Right lobe of liver (tissue), 4 donors: ENCODE measurements at regions not wholly inside any gene's neighbourhood (a gene's known extent, or its start where the extent isn't known, plus 50 kb on each side); places are given as distances from the start of the nearest gene placed in this dataset.

Source experiments
- CTCF ChIP-seq, 4 donors: fragments of 200-600 bp in 3 of 4; fragments of 450-650 bp in 1 of 4; IDR thresholded peaks; one replicate each; pipeline versions ENCODE4 v1.5.1 to v1.8.0; 2016 to 2022; ENCODE audit warnings: antibody characterized with exemption in 4 of 4, mild to moderate bottlenecking in 2 of 4
- POLR2A ChIP-seq: fragments of 450-650 bp; IDR thresholded peaks from one replicate; pipeline ENCODE4 v1.6.1; 2017; ENCODE audit warnings: antibody characterized with exemption, mild to moderate bottlenecking
- donor health status: DM: no; HTN: no; CAD: no.
- donor health status: DM: no; HTN: no; CAD: no.
- donor health status: DM: no; HTN: yes; CAD: no.

GRCh38 chr11:129590753-129591475 is 215.3 kb downstream of the BARX2 start:
- no peak for TF ChIP-seq CTCF (IDR thresholded peaks at IDR 0.05)
- no peak for TF ChIP-seq POLR2A
